Uterus (tissue), 3 donors: ENCODE measurements at regions not wholly inside any gene's neighbourhood (a gene's known extent, or its start where the extent isn't known, plus 50 kb on each side); places are given as distances from the start of the nearest gene placed in this dataset.

Experiments used
- DNase-seq, 2 donors: peaks; one replicate each; pipeline ENCODE4 v3.0.0-alpha.2; 2019 to 2020
- H3K27ac ChIP-seq, 2 donors: fragments of 200-600 bp; sonication (generic); 1 replicate in 1 of 2; 2 replicates in 1 of 2; pipeline ENCODE4 v1.5.1; 2016 to 2018
- H3K27me3 ChIP-seq, 2 donors: fragments of 200-600 bp; sonication (generic); one replicate each; pipeline ENCODE4 v1.5.1; 2018 to 2019; ENCODE audit warnings: control low read depth in 1 of 2
- H3K36me3 ChIP-seq, 2 donors: fragments of 200-600 bp; sonication (generic); one replicate each; pipeline ENCODE4 v1.5.1; 2019; ENCODE audit warnings: control low read depth in 1 of 2
- H3K4me1 ChIP-seq, 2 donors: fragments of 200-600 bp; sonication (generic); one replicate each; pipeline ENCODE4 v1.5.1; 2018 to 2019; ENCODE audit warnings: control low read depth in 1 of 2
- H3K4me3 ChIP-seq, 2 donors: fragments of 200-600 bp; sonication (generic); 1 replicate in 1 of 2; 2 replicates in 1 of 2; pipeline ENCODE4 v1.5.1; 2018 to 2019; ENCODE audit warnings: mild to moderate bottlenecking in 1 of 2
- H3K9me3 ChIP-seq, 2 donors: fragments of 200-600 bp; sonication (generic); one replicate each; pipeline ENCODE4 v1.5.1; 2019; ENCODE audit warnings: control low read depth in 1 of 2
- CTCF ChIP-seq, 4 experiments: fragments of 200-600 bp in 2 of 4; fragments of 450-650 bp in 2 of 4; sonication (generic) in 2 of 4; IDR thresholded peaks; one replicate each; pipeline ENCODE4 v1.5.1; 2016 to 2019; ENCODE audit warnings: antibody characterized with exemption in 4 of 4, mild to moderate bottlenecking in 2 of 4, moderate library complexity in 1 of 4
- POLR2A ChIP-seq, 2 donors: fragments of 450-650 bp; IDR thresholded peaks; one replicate each; pipeline ENCODE4 v1.6.1; 2016; ENCODE audit warnings: antibody characterized with exemption in 2 of 2, mild to moderate bottlenecking in 1 of 2, moderate library complexity in 1 of 2
- intact Hi-C: fragments of 100-400 bp; cut with DNase I; formaldehyde crosslinking; loops from one replicate; pipeline ENCODE4 v1.15.1; 2023; ENCODE audit warnings: low total_unique reads
- donor health status: DM: yes; HTN: yes; CAD: no.

- Histone ChIP-seq H3K4me1 (no peaks in the 10 kb centered on the region), H3K27me3 (no peaks in the 10 kb centered on the region), H3K27ac (no peak overlapping the region), H3K9me3 (no peaks in the 10 kb centered on the region), H3K4me3 (no peak overlapping the region), H3K36me3 (no peaks in the 10 kb centered on the region)
- no peak for DNase-seq
- TF ChIP-seq POLR2A (IDR thresholded peaks at IDR 0.05) = no peak
- intact Hi-C loops = no loop called here
These were observed 95.5 kb upstream of the LRATD1 start for GRCh38 chr2:14536976-14537375.

- Histone ChIP-seq H3K27ac (no peak overlapping the region), H3K36me3 (no peaks in the 10 kb centered on the region), H3K9me3 (no peaks in the 10 kb centered on the region), H3K27me3 (no peaks in the 10 kb centered on the region), H3K4me3 (no peak overlapping the region), H3K4me1 (no peaks in the 10 kb centered on the region)
- TF ChIP-seq POLR2A (IDR thresholded peaks at IDR 0.05) (no peak), CTCF (IDR thresholded peaks at IDR 0.05) (no peak)
- intact Hi-C loops = no loop called here
- no peak for DNase-seq
These were observed 92.5 kb upstream of the LRATD1 start for GRCh38 chr2:14540015-14540414.

- Histone ChIP-seq H3K27ac (no peak overlapping the region), H3K4me1 (no peaks in the 10 kb centered on the region), H3K27me3 (no peaks in the 10 kb centered on the region), H3K4me3 (no peak overlapping the region), H3K36me3 (no peaks in the 10 kb centered on the region), H3K9me3 (no peaks in the 10 kb centered on the region)
- no peak for TF ChIP-seq CTCF (IDR thresholded peaks at IDR 0.05)
- no peak for TF ChIP-seq POLR2A (IDR thresholded peaks at IDR 0.05)
- intact Hi-C loops = no loop called here
- no peak for DNase-seq
These were observed 89.2 kb upstream of the LRATD1 start for GRCh38 chr2:14543284-14543683.

GRCh38 chr2:14544247-14544646 is 88.3 kb upstream of the LRATD1 start:
- Histone ChIP-seq H3K36me3 (no peaks in the 10 kb centered on the region), H3K27me3 (no peaks in the 10 kb centered on the region), H3K9me3 (no peaks in the 10 kb centered on the region), H3K4me3 (no peak overlapping the region), H3K4me1 (no peaks in the 10 kb centered on the region), H3K27ac (no peak overlapping the region)
- no peak for DNase-seq
- TF ChIP-seq POLR2A (IDR thresholded peaks at IDR 0.05) (no peak), CTCF (IDR thresholded peaks at IDR 0.05) (no peak)
- intact Hi-C loops = no loop called here

- Histone ChIP-seq H3K4me1 (no peaks in the 10 kb centered on the region), H3K4me3 (no peak overlapping the region), H3K27ac (no peak overlapping the region), H3K9me3 (no peaks in the 10 kb centered on the region), H3K27me3 (no peaks in the 10 kb centered on the region), H3K36me3 (no peaks in the 10 kb centered on the region)
- DNase-seq = no peak
- no peak for TF ChIP-seq POLR2A (IDR thresholded peaks at IDR 0.05)
- TF ChIP-seq CTCF (IDR thresholded peaks at IDR 0.05) = no peak
- intact Hi-C loops = no loop called here
These were observed 84.7 kb upstream of the LRATD1 start for GRCh38 chr2:14547830-14548229.

- H3K4me1 ChIP-seq = no peaks in the 10 kb centered on the region
- no peaks in the 10 kb centered on the region for H3K9me3 ChIP-seq
- no peaks in the 10 kb centered on the region for H3K27me3 ChIP-seq
- DNase-seq = no peak
- TF ChIP-seq POLR2A (IDR thresholded peaks at IDR 0.05) (no peak), CTCF (IDR thresholded peaks at IDR 0.05) (no peak)
- intact Hi-C loops = no loop called here
- H3K36me3 ChIP-seq = no peaks in the 10 kb centered on the region
- H3K27ac ChIP-seq = no peak overlapping the region
- no peak overlapping the region for H3K4me3 ChIP-seq
These were observed 81.9 kb upstream of the LRATD1 start for GRCh38 chr2:14550658-14551057.
